ENCODE measurements at regions not wholly inside any gene's neighbourhood (a gene's known extent, or its start where the extent isn't known, plus 50 kb on each side); places are given as distances from the start of the nearest gene placed in this dataset.
"Not testable (repeated sequence)": the region's sequence is repeated elsewhere in the genome, so short reads cannot be mapped to it uniquely, and the experiment has no call there.

- DNase-seq = no peak
Measured at GRCh38 chr4:74545448-74545847, 100.5 kb downstream of the AREG start.

DNA sequence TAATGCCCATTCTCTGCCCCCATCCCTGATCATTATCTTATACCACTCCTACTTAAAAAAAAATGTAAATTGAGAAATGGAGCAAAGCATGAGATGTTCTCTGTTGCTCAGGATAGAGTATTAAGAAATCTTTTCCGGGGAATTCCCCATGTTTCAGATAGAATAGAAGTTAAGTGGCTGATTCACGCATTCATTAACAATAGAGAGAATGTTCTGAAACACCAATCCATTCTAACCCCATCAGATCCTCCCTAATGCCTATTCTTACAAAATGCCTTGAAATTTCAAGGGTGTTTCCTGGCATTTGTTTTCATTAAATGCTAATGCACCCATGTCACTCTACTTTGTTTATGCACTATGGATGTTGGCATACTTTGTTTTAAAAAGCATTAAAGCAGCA lies 101.1 kb downstream of the AREG start:
- no peak for DNase-seq

DNA sequence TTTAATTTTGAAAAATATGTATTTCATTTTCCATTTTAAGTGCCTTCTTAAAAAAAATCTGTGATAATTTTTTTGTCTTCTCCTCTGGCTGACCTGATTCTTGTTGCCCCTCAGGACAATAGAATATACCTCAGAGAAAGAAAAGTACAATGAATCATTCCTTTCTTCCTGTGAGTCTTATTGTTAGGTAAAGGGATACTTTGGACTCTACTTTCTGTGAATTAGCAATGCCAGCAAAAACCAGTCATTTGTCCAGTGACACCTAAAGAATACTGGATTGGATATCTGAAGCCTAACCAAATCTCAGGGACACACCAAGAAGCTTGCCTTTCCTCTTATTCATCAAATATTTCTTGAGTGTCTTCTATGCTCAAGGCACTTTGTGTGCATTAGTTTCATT lies 102.1 kb downstream of the AREG start:
- DNase-seq = no peak

DNA sequence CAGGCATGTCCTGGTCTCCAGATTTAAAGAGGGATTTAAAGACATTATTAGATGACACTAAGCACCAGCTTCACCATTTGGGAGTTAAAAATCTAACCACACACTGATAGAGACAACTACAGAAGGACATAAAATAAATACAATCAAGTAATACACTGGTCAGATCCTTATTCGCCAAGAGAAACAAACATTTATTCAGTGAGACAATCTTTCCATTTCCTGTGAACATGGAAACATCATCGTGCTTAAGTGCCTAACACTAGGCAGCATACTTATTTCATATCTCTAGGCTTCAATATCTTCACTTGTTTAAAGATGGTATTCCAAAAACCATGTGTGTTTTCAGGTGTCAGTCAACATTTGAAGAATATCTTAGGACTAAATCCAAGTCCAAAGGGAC lies 103.6 kb downstream of the AREG start:
- no peak for DNase-seq

DNA sequence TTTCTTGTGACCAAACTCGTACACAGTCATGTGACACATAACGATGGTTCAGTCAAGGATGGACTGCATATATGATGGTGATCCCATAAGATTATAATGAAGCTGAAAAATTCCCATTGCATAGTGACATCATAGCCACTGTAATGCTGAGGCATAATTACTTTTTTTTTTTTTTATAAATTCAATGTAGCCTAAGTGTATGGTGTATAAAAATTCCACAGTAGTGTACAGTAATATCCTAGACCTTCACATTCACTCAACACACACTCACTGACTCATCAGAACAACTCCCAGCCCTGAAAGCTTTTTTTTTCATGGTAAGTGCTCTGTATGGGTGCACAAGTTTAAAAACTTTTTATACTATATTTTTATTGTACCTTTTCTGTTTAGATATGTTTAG lies 105.0 kb downstream of the AREG start:
- no peak for DNase-seq

- DNase-seq = no peak
Measured at GRCh38 chr4:74555231-74555630, 110.3 kb downstream of the AREG start.

DNA sequence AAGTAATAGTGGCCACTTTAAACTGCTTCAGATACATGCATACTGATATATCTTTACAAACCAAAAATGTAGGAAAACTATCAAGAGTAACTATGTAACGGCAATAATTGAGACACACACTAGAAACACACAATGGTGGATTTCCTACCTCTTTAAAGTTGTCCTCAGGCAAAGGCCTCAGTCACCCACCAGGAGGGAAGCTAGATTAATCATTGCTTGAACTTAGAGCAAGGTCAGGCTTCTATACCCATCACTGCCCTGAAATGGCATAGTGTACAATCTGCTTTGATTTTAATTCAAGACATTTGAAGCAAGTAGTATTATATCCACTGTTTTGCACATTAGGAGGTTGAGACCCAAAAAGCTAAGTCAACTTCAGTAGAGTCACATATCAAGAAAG lies 110.9 kb downstream of the AREG start:
- no peak for DNase-seq

- DNase-seq = no peak
Measured at GRCh38 chr4:74559853-74560252, 114.9 kb downstream of the AREG start.

- no peak for DNase-seq
Measured at GRCh38 chr4:74567981-74568380, 123.0 kb downstream of the AREG start.

GRCh38 chr4:74570095-74570494 lies 125.2 kb downstream of the AREG start:
- DNase-seq = no peak

DNA sequence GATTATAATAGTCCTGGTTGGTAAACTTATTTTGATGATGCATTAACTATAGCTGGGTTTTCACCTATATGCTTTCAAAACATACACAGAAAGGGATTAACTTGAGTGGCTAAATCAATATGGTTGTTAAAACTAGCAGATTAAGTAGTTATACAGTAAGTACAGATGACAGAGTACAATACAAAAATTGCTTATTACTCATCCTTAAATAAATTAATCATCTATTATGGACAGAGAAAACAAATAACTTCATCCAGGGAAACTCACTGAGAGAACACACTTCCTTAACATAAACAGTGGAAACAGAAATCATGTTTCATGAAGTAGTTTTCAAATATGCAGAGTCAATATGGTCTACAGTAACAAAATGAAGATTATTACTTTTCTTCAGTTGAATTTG lies 133.4 kb downstream of the AREG start:
- no peak for DNase-seq

- not testable (repeated sequence) for DNase-seq
Measured at GRCh38 chr4:74578865-74579264, 133.9 kb downstream of the AREG start.

- DNase-seq = no peak
Measured at GRCh38 chr4:74583089-74583700, 138.3 kb downstream of the AREG start.

GRCh38 chr4:74583757-74584156 lies 138.8 kb downstream of the AREG start:
- DNase-seq = no peak

GRCh38 chr4:74588350-74588749 lies 143.4 kb downstream of the AREG start:
- DNase-seq = no peak

DNA sequence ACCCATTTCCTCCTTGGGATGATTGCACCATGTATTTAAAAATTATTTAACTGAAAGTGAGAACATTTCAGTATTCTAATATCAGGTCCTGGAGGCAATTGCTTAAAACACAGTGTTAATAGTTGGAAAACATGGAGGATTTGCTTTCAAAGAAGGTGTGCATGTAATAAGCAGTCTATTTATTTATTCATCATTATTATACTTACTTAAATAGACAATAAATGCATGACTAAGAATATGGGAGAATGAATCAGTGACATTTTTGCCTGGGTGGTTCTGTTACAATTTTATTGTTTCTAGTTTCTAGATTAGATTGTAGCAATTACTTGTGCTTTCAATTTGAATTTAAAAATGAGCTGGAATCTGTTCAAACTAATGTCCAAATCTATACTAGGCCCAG lies 145.5 kb downstream of the AREG start:
- DNase-seq = no peak

- no peak for DNase-seq
Measured at GRCh38 chr4:74598611-74599325, 153.8 kb downstream of the AREG start.

- DNase-seq = no peak
Measured at GRCh38 chr4:74603186-74603585, 158.2 kb downstream of the AREG start.

GRCh38 chr4:74608151-74608949 lies 163.4 kb downstream of the AREG start:
- DNase-seq = no peak

DNA sequence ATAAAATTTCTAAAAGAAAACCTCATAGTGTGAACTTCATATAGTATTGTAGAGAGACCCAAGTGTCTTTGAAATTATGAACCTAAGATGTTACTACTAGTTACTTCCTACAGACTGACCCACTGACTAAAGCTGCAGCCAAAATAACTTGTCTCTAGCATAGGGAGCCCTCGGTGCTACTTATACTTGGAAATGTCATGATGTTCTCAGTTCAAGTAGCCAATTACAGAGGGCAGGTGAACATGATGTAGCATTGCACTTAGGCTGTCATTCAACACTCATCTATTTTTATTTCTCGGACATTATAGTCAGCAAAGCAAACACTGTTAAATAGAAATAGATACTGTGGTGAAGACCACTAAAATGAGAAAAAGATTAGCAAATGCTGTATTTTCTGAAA lies 165.6 kb downstream of the AREG start:
- no peak for DNase-seq

- DNase-seq = no peak
Measured at GRCh38 chr4:74612837-74613236, 167.9 kb downstream of the AREG start.

DNA sequence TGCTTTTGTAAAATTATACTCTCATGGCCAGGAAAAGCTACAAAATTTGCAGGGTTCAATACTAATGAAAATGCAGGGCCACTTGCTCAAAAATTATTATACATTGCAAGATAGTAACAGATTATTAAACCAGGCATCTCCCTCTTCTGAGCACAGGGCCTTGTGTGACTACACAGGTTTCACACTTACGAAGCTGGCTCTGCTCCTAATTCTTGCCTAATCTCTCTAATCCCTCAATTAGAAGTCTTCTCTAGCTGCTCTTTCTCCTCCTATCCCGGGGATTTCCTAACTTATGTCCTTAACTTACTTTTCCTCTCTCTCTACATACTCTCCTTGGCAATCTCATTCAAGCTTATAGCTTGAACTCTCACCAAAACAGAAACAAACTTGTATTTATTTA lies 168.3 kb downstream of the AREG start:
- DNase-seq = no peak

DNA sequence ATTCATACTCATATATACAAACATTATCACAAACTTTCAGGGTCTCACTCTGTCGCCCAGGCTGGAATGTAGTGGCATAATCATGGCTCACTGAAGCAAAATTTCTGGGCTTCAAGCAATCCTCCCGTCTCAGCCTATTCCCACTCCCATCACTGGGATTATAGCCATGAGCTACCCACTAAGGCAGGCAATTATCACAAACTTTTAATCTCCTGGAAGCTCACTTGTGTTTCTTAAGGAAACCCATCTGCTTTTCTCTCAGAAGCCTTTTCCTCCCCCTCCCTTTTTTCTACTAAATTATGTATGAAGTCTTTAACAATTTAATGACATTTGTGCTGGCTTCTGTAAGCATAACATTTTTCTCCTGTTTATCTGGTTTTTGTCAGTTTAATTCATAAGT lies 170.5 kb downstream of the AREG start:
- DNase-seq = no peak

- no peak for DNase-seq
Measured at GRCh38 chr4:74618166-74618565, 173.2 kb downstream of the AREG start.

Measured in NCI-H1092 treated with DMSO at 0.1 percent for 48 hours (cell line).